GM18498 (cell line): ENCODE measurements at regions not wholly inside any gene's neighbourhood (a gene's known extent, or its start where the extent isn't known, plus 50 kb on each side); places are given as distances from the start of the nearest gene placed in this dataset.

Source experiments
- ATAC-seq: cut with Tn5 transposase; IDR thresholded peaks from one replicate; pipeline ENCODE4 v1.9.1; 2021; ENCODE audit warnings: mild to moderate bottlenecking, moderate library complexity; ENCODE audit not compliant: unreplicated experiment

DNA sequence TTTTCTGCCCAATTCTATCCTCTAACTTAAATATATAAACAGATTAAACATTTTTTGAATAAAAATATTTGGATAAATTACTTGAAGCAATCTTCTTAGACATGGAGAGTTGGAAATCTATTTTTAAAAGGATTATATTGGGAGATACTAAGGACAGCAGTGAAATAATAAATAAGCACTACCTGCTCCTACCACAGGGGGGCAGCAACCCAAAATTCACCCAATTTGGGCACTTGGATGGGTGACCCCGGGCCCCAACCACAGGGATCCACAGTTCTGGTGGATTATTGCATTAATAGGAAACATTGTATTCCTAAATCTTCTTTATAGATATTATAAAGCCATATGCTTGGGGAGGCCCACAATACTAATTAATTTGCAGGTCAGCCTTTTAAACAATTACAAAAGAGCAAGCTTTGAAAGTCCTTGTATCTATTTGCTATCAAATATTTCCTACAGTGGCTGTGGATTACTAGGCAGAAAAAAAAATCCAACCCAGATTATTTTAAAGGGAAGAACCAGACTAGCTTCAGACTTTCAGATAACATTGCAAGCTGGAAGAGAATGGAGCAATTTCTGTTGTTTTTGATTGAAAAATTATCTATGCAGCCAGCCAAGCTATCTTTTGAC, 66.4 kb upstream of the PDE10A start:
- ATAC-seq: peak; percentile 36

- no peak for ATAC-seq
These were observed 65.2 kb upstream of the PDE10A start for GRCh38 chr6:165728216-165728615.

GRCh38 chr6:165726965-165727381, 63.9 kb upstream of the PDE10A start:
- no peak for ATAC-seq

GRCh38 chr6:165726290-165726875, 63.3 kb upstream of the PDE10A start:
- ATAC-seq: no peak

- no peak for ATAC-seq
These were observed 62.2 kb upstream of the PDE10A start for GRCh38 chr6:165725201-165725600.

DNA sequence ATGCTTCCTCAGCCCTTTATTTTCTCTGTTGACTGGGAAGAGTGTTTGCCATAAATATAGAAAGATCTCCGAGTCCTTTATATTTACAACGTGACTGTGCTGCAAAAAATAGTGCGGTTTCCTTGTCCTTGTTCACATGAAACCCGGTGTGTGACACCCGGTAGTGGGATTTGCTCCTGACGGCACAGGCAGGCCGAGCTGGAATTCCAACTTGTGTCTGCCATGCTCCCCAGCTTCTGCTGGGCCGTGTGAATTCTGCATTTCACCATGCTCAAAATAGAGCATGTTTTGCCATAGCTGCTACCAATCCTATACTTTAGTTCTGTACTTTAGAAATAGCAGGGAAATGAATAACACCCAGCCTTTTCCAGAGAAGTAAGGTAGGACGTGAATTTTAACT, 60.3 kb upstream of the PDE10A start:
- no peak for ATAC-seq

- no peak for ATAC-seq
These were observed 59.0 kb upstream of the PDE10A start for GRCh38 chr6:165722022-165722421.

DNA sequence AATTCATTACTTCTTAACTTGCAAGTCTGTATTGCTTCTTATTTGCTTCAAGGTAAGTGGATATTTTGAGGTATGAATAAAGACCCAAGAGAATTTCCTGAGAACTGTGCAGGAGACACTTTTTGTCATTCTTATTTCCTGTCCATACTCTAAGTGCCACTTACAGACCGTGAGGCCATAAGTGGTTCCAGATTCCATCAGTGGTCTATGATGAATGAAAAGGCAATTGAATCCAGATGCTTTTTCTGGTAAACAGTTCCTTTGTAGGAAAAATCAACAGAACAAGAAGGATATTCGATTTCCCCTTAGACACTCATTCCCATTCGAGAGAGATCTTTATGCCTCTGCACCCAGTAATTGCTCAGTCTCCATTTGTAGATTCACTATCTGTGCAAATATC, 58.3 kb upstream of the PDE10A start:
- ATAC-seq: no peak

DNA sequence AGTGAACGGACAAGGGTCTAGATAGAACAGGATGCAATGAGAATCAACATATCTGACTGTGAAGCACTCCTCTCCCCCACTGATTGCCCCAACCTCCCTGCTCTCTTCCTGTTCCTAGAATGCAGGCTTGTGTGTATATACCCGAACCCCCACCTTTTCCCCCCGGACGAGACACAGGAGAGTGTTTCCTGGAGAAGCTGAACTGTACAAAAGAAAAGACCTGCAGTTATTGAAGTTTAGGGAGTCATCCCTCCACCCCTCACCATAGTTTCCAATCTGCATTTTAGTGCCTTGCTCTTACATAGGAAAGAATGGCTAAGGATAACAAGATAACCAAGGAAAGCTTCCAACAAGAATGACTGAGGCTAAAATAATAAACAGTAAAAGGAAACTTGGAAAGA, 55.5 kb upstream of the PDE10A start:
- no peak for ATAC-seq

DNA sequence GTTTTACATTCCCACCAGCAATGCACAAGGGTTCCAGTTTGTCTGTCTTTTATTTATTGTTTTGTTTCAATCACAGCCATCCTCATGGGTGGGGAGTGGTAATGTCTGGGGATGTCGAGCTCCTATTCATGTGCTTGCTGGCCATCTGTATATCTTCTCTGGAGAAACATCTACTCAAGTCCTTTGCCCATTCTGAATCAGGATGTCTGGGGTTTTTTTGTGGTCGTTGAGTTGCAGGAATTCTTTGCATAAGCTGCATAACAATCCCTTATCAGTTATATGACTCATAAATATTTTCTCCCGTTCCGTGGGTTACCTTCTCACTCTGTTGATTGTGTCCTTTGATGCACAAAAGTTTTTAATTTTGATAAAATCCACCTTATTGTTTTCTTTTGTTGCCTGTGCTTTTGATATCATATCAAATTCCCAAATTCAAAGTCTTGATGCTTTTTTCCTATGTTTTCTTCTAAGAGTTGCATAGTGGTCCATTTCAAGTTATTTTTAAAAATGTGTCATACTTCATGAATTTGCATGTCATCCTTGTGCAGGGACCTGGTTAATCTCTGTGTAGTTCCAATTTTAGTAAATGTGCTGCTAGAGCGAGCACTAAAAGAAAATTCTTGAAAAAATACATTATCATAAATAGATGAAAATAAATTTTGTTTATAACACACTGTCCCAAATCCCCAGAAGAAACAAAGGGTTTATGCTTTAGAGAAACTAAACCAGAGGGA, 54.9 kb upstream of the PDE10A start:
- no peak for ATAC-seq

DNA sequence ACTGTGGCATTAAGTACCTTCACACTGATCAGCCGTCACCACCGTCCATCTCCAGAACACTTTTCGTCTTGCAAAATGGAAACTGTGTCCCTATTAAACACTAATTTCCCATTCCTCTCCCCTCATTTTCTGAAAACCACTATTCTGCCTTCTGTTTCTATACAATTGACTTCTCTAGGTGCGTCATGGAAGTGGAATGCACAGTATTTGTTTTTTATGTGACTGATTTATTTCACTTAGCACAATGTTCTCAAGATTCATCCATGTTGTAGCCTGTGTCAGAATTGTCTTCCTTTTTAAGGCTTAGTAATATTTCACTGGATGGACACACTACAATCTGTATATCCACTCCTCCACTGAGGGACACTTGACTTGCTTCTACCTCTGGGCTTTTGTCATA, 53.8 kb upstream of the PDE10A start:
- ATAC-seq: no peak

DNA sequence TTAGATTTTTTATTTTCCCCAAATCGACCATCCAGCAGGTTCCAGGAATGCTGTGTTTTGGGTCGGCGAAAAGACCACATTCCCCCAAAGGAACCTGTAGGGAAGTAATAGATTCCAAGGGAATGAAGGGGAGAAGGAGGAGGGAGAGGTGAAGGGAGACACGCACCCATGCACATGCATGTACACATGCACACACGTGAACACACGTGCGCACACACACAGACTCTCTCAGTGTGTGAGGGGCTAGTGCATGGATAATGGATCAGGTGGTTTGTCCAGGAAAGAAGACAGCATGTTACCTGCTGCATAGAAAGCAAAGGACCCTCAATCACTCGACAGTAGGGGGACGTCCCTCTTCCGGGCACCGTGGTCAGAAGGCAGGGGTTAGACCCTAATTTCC, 52.4 kb upstream of the PDE10A start:
- ATAC-seq: no peak

DNA sequence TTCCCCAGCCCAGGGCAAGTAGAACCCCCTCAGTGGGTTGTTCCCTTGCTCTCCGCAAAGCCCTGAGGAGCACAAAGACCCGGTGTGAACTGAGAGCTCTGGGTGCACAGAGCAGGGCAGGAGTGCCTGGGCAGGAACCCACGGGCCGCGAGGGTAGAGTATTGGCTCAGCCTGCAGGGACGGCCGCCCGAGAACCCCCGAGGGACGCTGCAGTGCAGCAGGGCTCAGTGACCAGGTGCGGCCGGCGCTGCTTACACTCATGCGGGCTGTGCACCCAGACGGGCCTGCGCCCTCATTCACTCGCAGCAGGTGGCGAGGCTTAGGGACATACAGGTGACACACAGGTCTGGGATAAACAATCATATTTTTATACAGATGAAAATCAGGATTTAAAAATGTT, 51.9 kb upstream of the PDE10A start:
- ATAC-seq: no peak

DNA sequence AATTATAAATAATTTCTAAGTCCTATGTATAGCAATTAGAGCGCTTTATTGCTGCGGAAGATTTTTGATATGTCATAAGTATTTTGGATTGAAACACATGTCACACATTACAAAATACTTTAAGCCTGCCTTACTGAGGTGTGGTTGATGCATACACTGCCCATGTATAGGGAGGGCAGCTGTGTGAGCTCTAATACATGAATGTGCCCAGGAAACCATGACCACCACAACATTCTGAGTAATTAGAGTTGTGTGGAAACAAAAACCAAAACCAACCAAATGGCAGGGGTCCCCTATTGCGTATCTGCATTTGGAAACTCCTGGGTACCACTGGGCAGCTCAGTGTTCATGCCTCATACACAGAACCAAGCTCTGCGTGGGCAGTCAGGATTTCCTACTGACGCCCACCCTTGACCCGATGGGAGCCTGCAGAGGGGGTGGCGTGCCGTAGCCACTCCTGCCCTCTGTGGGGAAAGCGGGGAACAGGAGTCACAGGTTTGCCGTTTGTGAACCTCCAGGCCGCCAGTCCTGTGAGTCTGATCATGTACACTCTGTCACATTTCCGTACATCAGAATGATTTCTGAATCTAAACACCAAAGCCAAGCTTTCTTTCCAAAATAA, 50.9 kb upstream of the PDE10A start:
- no peak for ATAC-seq
